ENCODE measurements at regions not wholly inside any gene's neighbourhood (a gene's known extent, or its start where the extent isn't known, plus 50 kb on each side); places are given as distances from the start of the nearest gene placed in this dataset.

GRCh38 chr2:125259451-125259850 is 1234.4 kb downstream of the CNTNAP5 start:
- TF ChIP-seq, protein P1, sequence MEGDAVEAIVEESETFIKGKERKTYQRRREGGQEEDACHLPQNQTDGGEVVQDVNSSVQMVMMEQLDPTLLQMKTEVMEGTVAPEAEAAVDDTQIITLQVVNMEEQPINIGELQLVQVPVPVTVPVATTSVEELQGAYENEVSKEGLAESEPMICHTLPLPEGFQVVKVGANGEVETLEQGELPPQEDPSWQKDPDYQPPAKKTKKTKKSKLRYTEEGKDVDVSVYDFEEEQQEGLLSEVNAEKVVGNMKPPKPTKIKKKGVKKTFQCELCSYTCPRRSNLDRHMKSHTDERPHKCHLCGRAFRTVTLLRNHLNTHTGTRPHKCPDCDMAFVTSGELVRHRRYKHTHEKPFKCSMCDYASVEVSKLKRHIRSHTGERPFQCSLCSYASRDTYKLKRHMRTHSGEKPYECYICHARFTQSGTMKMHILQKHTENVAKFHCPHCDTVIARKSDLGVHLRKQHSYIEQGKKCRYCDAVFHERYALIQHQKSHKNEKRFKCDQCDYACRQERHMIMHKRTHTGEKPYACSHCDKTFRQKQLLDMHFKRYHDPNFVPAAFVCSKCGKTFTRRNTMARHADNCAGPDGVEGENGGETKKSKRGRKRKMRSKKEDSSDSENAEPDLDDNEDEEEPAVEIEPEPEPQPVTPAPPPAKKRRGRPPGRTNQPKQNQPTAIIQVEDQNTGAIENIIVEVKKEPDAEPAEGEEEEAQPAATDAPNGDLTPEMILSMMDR (conservative IDR thresholded peaks at IDR 0.05 in 1 of 2, IDR thresholded peaks at IDR 0.05 in 1 of 2; ENCODE audit: low read depth in 1 of 2, low read length in 2 of 2): no peak
- no peak for TF ChIP-seq EZH2 (IDR thresholded peaks at IDR 0.05; ENCODE audit: low read length, missing control alignments)

Data from fibroblast of lung (primary cell).